ENCODE measurements at regions not wholly inside any gene's neighbourhood (a gene's known extent, or its start where the extent isn't known, plus 50 kb on each side); places are given as distances from the start of the nearest gene placed in this dataset.

DNA sequence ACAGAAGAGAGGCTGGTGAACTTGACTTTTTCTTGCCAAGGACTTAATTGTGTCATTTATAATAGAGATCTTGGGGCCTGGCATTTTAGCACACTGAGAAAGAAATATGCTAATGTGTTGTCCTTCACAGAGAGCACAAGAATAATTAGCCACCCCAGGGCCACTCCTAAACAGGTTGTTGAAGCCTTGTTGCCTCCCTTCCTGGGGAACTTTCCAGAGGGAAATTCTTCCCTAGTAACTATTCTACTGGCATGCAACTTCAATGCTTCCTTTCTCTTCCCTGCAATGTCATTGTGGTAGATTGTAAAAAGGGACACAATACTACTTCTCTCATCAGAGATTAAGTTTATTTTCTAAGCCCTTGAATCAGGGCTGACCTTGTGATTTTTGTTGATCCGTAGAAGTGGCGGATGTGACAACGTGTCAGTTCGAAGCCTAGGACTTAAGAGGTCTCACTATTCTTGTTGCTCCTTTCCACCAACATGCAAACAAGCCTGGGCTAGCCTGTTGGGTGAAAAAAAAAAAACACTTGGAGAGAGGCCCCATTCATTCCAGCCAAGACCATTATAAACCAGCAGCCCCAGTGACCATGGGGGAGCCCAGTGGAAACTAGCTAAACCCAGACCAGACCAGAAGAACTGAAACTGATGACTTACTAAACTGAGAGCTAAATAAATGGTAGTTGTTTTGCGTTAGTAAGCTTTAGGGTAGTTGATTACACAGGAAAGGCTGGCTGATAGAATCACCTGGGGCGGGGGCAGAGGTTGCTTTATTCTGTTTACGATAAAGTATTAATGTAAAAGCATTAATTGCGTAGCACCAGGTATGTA is 287.2 kb downstream of the SHQ1 start:
- FAIRE-seq = no peak

DNA sequence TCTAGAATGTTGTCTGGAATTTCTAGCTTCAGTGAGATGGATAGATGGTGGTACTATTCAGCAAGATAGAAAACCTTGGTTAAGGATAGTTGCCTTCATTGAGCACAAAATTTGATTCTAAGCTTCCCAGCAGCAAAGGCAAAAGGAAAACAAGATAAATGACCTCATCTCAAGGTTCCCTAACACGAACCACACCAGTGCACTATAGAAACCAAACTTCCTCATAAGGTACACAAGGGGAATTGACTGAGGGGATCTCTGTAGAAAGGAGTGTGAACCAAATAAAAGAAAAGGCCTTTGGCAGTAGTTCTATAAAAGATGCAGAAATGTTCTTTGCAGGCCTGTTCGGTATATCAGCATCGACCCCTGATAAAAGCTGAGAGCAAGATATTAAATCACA is 288.9 kb downstream of the SHQ1 start:
- FAIRE-seq = no peak

DNA sequence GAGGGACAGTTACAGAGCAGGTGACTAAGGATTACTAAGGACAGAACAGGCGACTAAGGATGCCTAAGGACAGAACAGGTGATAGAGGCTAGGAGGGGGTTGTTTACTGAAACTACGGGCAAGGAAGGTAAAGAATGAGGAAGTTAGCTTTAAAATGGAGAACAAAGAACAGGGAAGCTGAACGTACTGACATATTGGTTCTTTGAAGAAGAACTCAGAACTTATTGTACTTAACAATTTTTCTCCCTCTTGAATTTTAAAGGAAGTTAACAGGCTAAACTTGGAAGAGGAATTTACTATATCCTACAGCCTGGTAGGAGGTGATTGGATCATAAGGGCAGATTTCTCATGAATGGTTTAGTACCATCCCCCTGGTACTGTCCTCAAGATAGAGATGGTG is 290.2 kb downstream of the SHQ1 start:
- FAIRE-seq = no peak

DNA sequence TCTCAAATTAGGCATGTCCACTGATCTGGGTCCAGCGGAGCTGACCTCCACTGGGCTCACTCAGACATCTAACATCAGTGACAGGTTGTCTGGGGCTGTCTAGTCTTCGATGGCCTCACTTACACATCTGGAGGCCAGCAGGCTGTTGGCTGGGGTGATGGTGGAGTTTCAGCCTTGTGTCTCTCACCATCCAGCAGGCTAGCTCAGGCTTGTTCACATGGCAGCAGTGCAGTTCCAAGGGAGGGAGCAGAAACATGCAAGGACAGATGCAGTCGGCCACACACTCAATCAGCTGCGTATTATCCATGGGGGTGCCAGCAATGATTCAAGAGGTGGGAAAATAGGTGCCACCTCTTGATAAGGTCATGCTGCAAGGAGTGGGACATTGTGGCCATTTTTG is 292.5 kb downstream of the SHQ1 start:
- no peak for FAIRE-seq

DNA sequence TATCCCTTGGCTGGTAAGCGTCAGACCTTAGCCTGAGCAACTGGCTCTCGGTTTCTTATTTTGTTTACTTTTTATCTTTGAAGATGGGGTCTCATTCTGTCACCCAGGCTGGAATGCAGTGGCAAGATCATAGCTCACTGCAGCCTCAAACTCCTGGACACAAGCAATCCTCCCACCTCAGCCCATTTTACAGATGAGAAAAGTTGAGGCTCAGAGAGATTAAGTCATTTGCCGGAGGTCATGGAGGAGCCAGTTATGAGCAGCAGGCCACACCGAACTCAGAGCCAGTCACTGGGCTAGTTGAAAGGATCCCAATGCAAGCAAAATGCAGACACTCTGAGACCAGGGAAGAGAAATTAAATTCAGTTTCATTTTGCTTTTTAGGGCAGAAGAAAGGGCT is 293.6 kb downstream of the SHQ1 start:
- FAIRE-seq = no peak

DNA sequence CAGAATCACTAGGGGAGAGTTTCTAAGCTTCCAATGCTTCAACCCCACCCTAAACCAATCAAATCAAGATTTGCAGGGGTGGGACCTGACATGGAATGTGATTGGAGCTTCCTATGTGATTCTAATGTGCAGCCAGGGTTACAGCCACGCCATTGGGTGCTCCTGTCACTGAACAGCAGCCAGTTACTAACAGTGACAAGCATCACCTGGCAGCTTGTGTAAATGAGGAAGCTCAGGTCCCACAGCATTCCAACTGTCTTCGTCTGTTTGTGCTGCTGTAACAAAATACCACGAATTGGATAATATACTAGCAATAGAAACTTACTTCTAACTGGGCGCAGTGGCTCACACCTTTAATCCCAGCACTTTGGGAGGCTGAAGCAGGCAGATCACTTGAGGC is 294.9 kb downstream of the SHQ1 start:
- FAIRE-seq = no peak

DNA sequence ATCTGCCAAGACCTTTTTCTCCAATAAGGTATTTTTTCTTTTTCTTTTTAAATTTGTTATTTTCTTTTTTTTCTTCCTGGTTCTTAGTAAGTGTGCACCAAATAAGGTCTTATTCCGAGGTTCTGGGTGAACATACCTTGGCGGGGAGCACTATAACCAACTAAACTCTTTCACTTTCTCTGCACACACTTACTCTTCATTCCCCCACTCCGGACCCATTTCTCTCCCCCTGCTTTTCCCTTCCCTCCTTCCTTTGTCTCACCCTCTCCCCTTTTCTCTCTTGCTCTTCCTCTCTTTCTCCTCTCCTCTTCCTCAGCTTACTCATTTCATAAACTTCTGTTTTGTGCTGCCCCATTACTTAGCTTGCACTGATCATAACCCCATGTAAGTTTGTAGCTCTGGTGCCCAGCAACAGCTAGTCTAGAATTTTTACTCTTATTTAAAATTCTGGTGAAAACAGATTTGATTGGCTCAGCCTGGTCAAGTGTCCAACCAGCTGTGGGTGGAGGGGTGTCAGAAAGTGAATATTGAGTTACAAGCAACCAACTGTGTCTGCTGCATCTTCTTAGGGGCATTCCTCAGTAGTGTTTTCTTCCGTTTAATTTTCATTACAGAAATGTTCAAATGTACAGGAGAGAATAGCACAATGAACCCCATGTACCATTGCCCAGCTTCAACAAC is 297.5 kb downstream of the SHQ1 start:
- no peak for FAIRE-seq

DNA sequence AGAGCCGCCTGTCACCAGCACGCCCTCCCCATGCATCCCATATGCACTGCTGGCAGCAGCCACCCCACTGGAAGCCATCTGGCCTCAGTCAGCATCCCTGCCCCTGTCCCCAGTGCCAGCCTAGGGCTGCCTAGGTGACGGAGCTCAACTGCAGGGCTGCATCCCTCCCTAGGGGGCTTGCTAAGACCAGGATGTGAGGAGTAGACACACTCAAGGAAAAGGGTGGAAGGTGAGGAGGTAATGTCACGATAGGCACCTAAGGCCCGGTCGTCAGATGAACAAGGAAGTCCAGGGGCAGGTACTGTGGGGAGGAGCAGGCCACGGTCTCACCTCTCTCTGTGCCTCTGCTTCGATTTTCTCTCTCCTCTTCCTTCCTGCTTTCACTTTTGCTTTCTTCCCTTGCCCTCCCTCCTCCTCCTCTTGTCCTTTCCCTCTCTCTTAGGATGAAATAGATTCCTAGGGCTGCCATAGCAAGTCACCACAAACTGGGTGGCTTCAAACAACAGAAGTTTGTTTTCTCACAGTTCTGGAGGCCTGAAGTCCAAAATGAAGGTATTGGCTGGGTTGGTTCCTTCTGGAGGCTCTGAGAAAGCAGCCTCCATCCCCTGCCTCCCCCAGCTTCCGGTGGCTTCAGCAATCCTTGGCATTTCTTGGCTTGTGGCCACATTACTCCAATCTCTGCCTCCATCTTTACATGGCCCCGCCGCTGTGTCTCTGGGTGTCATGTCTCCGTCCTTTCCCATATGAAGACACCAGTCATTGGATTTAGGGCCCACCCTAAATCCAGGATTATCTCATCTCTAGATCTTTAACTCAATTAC is 298.3 kb downstream of the SHQ1 start:
- FAIRE-seq = no peak

DNA sequence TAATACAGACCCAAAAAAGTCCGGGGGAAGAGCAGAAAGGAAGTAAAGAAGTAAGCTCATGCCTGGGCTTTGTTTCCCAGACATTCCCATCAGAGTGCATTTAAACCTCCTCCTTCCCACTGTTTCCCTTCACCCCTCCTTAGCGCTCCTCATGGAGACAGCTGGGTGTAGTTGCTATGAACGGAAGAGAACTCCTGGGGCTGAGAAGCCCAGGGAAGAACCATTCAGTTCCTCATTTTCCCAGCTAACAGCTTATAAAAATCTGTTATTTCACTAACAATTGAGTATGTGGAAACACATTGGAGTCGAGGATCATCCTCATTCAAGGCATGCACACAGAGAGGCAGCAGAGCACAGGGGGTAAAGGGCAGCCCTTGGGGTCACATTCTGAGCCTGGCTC is 299.3 kb downstream of the SHQ1 start:
- no peak for FAIRE-seq

DNA sequence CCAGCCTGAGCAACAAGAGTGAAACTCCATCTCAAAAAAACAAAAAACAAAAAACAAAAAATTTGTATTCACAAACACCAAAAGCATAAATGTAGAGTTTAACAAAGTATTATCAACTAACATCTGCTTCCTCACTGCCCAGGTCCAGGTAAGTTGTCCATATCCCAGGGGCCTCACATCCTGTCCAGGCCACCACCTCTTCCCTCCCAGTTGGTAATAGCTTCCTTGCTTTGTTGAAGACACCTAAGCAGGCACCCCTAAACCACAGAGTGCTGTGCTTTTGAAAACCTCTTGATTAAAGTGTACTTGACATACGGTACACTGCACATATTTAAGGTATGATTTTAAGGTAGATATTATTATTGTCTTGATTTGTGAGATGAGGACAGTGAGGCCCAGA is 299.8 kb downstream of the SHQ1 start:
- FAIRE-seq = no peak

DNA sequence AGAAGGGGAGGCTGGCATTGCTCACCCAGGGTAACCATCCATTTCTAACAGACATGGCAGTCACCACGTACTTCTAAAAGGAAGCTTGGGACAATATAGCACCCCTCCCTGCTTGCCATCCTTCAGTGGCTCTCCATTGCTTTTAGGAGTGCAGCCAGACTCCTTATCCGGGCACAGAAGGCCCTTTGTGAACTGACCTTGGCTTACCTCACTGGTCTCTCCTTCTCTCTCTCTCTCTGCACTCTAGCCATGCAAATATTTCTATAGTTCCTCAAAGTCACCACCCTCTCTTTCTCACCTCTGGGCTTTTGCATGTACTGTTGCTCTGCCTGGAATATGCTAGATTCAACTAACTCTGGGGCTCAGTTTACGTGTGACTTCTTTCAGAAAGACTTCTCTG is 301.1 kb downstream of the SHQ1 start:
- no peak for FAIRE-seq

DNA sequence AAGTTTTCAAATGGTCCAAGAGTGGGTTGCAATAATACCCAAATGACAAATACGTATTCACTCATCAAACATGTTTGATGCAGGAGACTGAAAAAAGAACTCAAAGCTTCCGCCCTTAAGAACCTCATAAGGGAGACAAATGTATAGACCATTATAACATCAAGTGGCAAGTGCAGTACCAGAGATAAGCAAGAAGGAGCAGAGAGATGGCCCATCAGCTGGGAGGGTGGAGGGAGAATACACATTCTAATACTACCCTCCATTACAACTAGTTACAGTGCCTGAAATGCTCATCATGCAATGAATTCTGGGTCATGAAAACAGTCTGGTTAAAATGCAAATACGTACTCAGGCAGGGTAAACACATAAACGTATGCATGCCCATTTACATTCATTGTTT is 304.0 kb downstream of the SHQ1 start:
- no peak for FAIRE-seq

DNA sequence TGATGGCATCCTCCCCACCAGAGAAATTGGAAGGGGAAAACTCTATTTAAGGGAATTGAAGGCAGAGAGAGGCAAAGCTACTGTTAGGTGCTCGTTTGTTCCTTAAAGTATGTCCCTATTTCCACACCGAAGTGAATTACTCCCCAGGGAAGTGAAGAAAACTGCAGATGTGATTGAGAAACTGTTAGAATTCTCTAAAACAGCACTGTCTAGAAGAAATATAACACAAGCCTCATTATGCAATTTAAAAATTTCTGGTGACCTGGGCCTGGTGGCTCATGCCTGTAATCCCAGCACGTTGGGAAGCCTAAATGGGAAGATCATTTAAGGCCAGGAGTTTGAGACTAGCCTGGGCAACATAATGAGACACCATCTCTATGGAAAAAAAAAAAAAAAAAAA is 305.0 kb downstream of the SHQ1 start:
- no peak for FAIRE-seq

DNA sequence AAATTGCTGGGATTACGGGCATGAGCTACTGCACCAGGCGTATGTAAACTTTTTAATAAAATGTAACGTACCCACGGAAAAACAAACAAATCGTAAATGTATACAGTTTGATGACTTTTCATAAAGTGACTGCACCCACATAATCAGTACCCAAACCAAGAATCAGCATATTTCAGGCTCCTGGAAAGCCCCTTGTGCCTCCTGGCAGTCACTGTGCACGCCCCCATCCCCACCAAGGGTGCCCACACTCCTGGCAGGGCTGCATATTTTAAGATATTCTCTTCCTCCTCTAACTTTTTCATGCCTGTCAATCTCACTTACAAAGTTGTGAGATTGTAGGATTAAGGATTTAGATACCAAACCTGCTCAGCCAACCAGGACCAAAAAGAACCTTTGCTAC is 305.5 kb downstream of the SHQ1 start:
- FAIRE-seq = no peak

DNA sequence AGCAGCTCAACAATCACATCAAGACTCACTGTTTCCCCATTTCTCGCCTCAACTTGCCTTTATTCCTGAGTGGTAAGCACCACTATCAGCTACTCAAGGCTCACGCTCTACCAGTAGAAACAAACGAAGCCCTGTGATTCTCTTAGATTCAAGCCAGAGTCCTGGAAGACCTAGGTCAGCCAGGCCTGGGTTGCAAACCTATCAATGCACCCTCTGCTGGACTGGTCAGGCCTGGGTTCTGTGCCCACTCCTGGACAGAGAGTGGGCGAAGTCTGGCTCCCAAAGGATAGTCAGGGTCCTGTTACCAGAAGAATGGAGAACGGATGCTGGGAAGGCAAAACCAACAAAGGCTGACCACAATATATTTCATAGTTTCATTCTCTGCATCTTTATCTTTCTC is 308.4 kb downstream of the SHQ1 start:
- no peak for FAIRE-seq

DNA sequence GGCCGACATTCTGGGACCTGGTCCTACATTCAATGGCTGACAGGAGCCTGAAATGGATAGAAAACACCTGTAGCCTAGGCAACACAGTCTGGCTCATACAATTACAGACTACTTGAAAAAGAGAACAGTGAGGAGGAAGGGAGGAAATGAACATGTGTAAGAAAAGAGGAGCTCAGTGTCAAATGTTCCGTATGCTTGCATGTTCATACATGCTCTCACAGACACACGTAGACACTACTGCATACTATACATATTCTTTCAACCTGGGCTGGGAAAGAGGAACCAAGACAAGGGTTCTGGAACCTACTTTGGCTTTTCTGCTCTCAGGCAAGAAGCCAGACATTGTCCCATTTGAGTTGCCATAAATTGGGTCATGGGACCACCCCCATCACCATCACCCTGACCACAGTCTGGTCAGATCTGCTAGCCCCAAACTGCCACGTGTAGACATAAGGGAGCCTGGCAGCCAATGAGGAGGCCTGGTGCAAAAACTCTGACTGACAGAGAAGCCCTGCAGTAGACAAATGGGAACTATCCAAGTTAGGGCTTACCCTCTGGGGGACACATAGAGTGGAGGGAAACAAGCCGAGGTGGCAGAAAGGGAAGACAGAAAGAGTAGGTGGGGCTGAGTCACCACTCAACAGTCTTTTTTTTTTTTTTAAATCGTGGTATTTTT is 310.0 kb downstream of the SHQ1 start:
- FAIRE-seq = no peak

DNA sequence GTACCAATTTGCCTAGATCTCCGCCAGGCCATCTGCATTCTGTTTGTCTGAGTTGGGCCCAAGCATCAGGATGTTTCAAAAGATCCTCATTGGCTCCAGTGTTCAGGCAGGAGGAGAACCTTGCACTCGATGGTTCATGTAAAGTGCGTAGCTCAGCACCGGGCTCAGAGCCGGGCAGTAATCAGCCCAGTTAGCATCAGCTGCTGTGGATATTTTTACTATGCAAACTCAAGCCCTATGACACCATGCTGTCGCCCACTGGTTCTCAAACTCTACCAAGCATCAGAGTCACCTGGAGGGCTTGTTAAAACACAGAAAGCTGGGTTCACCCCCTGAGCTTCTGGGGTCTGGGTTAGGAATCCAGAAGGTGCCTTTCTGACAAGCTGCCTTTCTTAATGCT is 310.8 kb downstream of the SHQ1 start:
- no peak for FAIRE-seq

DNA sequence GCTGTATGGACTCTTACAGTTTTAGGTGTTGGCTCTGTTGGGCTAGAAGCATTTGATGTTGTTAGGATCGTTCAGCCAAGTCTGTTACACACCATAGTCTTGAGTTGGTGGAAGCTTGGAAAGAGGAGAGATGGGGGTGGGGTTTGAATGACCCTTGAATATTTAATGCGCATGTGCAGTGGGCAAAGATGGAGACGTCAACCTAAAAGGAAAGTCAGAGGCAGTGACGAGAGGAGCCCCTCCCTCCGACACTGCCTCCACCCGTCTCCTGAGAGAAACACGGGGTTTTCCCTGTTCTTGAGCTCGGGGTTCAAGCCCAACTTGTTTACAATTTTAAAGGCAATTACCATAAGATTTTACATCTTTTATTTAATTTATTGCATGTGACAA is 311.4 kb downstream of the SHQ1 start:
- FAIRE-seq = no peak

DNA sequence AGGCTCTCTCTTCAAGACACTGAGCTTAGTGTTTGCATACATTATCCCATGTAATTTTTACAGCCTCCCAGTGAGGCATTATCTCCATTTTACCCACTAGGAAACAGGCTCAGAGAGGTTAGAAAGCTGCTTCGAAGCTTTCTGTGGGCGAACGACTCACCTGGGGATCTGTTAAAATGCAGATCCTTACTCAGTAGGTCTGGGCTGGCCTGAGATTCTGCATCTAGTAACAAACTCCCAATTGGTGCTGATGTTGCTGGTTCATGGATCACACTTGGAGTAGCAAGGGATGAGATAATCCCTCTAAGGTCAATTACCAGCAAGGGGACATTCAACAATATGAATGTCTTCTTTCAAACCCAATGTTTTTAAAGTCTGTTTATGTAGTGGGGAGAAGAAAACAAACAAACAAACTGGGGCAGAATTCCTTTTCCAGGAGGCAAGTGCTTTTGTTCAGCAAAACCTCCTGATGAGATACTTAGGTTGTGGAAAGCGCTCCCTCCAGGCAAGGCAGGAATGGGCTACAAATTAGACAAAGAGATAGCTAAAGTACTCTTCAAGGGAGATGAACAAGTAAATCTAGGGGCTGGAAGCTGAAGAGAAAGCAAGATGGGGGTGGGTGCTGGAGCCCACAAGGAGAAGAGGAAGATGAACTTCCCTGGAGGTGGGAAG is 311.9 kb downstream of the SHQ1 start:
- FAIRE-seq = no peak

DNA sequence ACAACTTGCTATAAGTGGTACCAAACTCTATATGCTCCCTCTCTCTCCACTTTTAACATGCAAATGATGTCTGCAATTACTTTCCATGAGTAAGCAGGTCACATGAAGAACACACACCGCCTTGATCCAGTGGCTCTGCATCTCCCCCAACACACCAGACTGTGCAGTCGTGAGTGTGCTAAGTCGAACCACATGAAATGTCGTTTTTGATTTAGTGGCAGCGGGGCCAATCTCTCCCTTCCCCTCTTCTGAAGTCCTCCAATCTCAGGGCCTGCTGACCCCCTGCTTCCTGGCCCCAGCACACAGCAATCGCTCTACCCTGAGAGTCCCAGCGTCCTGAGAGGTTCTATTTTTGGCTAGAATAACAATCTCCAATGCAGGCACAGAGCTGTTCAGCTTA is 312.5 kb downstream of the SHQ1 start:
- no peak for FAIRE-seq

DNA sequence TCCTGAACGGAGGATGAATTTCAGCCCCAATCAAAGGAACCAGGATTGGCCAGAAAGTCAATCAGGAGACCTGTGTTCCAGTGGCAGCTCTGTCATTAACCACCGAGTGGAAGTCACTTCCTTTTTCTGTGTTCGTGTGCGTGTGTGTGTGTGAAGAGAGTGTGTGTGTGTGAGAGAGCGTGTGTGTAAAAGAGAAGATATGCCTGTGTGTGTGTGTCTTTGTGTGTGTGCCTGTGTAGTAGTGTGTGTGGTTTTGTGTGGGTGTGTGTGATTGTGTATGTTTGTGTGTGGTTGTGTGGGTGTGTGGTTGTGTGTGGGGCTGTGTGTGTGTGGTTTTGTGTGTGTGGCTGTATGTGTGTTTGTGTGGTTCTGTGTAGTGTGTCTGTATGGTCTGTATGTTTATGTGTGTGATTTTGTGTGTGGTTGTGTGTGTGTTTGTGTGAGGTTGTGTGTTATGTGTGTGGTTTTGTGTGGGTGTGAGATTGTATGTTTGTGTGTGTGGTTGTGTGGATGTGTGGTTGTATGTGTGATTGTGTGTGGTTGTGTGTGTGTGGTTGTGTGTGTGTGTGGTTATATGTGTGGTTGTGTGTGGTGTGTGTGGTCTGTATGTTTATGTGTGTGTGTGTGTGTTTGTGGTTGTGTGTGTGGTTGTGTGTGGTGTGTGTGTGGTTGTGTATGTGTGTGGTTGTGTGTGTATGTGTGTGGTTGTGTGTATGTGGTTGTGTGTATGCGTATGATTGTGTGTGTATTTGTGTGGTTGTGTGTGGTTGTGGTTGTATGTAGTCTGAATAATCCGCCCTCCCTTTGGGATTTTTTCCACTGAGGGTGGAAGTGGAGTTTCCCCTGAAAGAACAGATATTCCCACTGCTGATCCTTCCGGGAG is 314.4 kb downstream of the SHQ1 start:
- FAIRE-seq = no peak

DNA sequence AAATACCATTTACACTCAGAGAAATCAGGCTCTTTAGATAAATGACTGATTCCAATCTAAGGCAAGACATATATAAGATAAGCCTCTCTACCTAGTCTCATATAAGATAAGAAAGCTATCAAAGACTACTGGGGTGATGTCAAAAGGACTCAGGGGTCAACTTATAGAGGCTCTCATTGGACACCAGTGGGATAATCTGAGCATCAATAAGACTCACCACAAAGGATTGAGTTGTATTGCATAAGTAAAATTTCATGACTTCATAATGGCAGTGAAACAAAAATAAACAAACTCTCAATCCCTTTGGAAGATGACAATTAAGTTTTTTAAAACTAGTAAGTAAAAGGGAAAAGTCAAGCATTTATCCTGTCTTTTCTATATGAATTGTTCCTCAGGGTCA is 317.8 kb downstream of the SHQ1 start:
- FAIRE-seq = no peak
